WTC11 (cell line): ENCODE measurements at regions not wholly inside any gene's neighbourhood (a gene's known extent, or its start where the extent isn't known, plus 50 kb on each side); places are given as distances from the start of the nearest gene placed in this dataset.

Experiments
- ATF1 ChIP-seq: sonication (generic); formaldehyde crosslinking; IDR thresholded peaks from 2 replicates; pipeline ENCODE4 v1.8.1; 2023; ENCODE audit warnings: mild to moderate bottlenecking, moderate library complexity, missing genetic modification reagents
- CREB1 ChIP-seq: sonication (generic); formaldehyde crosslinking; IDR thresholded peaks from 2 replicates; pipeline ENCODE4 v1.8.0; 2023; ENCODE audit warnings: mild to moderate bottlenecking, missing genetic modification reagents
- ETV6 ChIP-seq: sonication (generic); formaldehyde crosslinking; IDR thresholded peaks from 2 replicates; pipeline ENCODE4 v1.8.1; 2022; ENCODE audit warnings: mild to moderate bottlenecking, missing genetic modification reagents
- IRF2 ChIP-seq: sonication (generic); formaldehyde crosslinking; IDR thresholded peaks from 2 replicates; pipeline ENCODE4 v1.8.0; 2022; ENCODE audit warnings: low read depth, missing genetic modification reagents, borderline replicate concordance
- MAX ChIP-seq: sonication (generic); formaldehyde crosslinking; IDR thresholded peaks from 2 replicates; pipeline ENCODE4 v1.8.0; 2022; ENCODE audit warnings: mild to moderate bottlenecking, missing genetic modification reagents
- ZNF263 ChIP-seq: sonication (generic); formaldehyde crosslinking; IDR thresholded peaks from 2 replicates; pipeline ENCODE4 v1.8.1; 2022; ENCODE audit warnings: low read depth, mild to moderate bottlenecking, moderate library complexity, missing genetic modification reagents
- ZNF416 ChIP-seq: fragments of 250-450 bp; sonication (Bioruptor Pico); IDR thresholded peaks from 2 replicates; pipeline ENCODE4 v1.9.0; 2021; ENCODE audit warnings: mild to moderate bottlenecking, inconsistent platforms
- ZNF423 ChIP-seq: fragments of 250-450 bp; sonication (Bioruptor Pico); IDR thresholded peaks from 2 replicates; pipeline ENCODE4 v2.1.2; 2022; ENCODE audit warnings: mild to moderate bottlenecking, moderate library complexity
- TF ChIP-seq, protein P1 (sequence below): fragments of 200-600 bp; IDR thresholded peaks from 2 replicates; pipeline ENCODE4 v1.8.0; 2022; ENCODE audit warnings: antibody characterized with exemption
- TF ChIP-seq, protein P2 (sequence below): sonication (generic); formaldehyde crosslinking; IDR thresholded peaks from 2 replicates; pipeline ENCODE4 v1.8.0; 2023; ENCODE audit warnings: missing genetic modification reagents

DNA sequence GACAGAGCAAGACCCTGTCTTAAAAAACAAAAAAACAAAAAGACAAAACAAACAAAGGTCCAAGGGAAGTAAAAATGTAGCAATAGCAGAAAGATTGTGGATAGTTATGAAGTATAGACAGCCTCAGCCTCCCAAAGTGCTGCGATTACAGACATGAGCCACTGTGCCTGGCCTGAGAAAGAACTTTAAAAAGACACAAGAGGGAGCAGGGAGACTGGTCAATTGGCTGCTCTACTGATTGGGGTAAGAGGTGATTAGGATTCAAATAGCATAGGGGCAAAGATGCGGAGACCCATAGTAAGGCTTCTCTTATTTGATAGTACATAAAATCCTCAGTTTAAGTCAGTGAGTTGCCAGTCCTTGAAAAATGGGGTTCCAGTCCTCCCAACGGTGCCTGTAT lies 518.2 kb upstream of the GOT2 start:
- TF ChIP-seq IRF2 (CRISPR knock-in tag) (no peak), CREB1 (CRISPR knock-in tag) (no peak), ZNF263 (CRISPR knock-in tag) (no peak), ATF1 (no peak), ZNF423 (CRISPR knock-in tag) (no peak), ETV6 (CRISPR knock-in tag) (no peak), ZNF416 (CRISPR knock-in tag) (no peak), MAX (CRISPR knock-in tag) (no peak)
- TF ChIP-seq, protein P1, sequence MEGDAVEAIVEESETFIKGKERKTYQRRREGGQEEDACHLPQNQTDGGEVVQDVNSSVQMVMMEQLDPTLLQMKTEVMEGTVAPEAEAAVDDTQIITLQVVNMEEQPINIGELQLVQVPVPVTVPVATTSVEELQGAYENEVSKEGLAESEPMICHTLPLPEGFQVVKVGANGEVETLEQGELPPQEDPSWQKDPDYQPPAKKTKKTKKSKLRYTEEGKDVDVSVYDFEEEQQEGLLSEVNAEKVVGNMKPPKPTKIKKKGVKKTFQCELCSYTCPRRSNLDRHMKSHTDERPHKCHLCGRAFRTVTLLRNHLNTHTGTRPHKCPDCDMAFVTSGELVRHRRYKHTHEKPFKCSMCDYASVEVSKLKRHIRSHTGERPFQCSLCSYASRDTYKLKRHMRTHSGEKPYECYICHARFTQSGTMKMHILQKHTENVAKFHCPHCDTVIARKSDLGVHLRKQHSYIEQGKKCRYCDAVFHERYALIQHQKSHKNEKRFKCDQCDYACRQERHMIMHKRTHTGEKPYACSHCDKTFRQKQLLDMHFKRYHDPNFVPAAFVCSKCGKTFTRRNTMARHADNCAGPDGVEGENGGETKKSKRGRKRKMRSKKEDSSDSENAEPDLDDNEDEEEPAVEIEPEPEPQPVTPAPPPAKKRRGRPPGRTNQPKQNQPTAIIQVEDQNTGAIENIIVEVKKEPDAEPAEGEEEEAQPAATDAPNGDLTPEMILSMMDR = no peak
- TF ChIP-seq, protein P2, sequence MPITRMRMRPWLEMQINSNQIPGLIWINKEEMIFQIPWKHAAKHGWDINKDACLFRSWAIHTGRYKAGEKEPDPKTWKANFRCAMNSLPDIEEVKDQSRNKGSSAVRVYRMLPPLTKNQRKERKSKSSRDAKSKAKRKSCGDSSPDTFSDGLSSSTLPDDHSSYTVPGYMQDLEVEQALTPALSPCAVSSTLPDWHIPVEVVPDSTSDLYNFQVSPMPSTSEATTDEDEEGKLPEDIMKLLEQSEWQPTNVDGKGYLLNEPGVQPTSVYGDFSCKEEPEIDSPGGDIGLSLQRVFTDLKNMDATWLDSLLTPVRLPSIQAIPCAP (CRISPR knock-in tag) = no peak
